ENCODE measurements at regions not wholly inside any gene's neighbourhood (a gene's known extent, or its start where the extent isn't known, plus 50 kb on each side); places are given as distances from the start of the nearest gene placed in this dataset.
A peak's percentile ranks its signal among the peaks of the same experiment; 100 is the strongest.

DNA sequence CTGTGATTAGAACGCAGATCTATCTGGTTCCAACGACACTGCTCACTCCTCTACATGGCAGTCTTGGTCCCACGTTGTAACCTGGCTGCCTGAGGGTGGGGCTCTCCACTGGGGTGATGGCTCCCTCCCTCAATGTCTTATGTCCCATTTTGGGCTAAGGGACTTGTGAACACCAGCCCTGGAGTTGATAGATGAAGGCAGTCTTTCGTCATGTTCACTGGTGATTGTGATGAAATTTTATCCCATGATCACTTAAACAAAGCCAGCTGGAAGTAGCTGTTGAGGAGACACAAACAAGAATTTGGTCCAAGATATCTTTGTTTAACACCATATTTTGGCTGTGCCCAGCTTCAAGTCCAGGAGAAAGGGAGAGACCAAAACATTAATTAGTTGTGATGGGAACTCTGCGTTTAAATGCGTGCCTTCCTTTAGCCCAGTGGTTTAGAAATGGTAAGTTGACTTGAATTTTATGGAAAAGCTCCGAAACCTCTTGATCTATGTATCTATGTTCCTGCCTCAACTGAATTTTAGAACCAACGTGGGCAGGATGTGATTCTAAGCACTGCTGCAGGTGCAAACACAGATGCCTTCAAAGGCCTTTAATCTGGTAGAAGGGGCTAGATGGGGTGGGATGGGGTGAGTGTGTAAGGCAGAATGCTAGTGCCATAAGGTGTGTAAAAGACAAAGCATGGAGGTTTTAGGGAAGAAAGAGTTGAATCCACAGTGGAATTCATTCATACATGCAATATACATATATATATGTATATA lies 186.8 kb upstream of the IRX3 start:
- H4K20me1 ChIP-seq = no peaks in the 10 kb centered on the region
- TF ChIP-seq Cebpa-rat (IDR thresholded peaks at IDR 0.05) = no peak
- peaks cover 11 to 23% (median 16%) of the 10 kb centered on the region in 11 experiments for H3K9me3 ChIP-seq (replicated peaks in 1 of 11)
- no peak overlapping the region for H3K4me3 ChIP-seq
- H3K4me1 ChIP-seq = peaks cover 0 to 10% (median 0%) of the 10 kb centered on the region in 10 experiments; a peak in 3 of 20 replicates
- H3K4me2 ChIP-seq = no peak overlapping the region
- H3K27ac ChIP-seq = no peak overlapping the region
- no peak overlapping the region for H3K9ac ChIP-seq
- H3K36me3 ChIP-seq = no peaks in the 10 kb centered on the region
- no peaks in the 10 kb centered on the region for H3K27me3 ChIP-seq

DNA sequence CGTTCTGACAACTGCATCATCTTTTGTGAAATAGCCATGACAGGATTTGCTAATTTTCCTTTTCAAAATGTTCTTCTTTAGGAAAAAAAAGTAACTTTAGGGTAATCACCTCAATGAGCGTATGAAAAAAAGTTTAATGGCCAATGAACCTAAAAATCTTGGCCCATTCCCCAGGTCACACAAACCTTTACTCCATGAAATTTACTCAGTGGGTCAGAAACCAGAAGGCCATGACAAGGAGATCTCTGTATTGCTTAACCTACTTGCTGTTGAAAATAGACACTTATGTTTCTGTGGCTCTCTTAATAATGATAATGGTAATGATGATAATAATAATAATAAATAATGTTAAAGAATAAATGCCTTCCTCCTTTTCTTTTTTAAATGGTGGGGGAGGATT lies 180.8 kb upstream of the IRX3 start:
- H4K20me1 ChIP-seq = no peaks in the 10 kb centered on the region
- no peaks in the 10 kb centered on the region for H3K36me3 ChIP-seq
- no peak overlapping the region for H3K27ac ChIP-seq
- H3K27me3 ChIP-seq = no peaks in the 10 kb centered on the region
- H3K9me3 ChIP-seq (replicated peaks in 1 of 11) = peaks cover 32 to 41% (median 39%) of the 10 kb centered on the region in 11 experiments
- no peak for TF ChIP-seq Cebpa-rat (IDR thresholded peaks at IDR 0.05)
- H3K4me3 ChIP-seq = no peak overlapping the region
- no peak overlapping the region for H3K4me2 ChIP-seq
- no peak overlapping the region for H3K9ac ChIP-seq
- H3K4me1 ChIP-seq = no peaks in the 10 kb centered on the region

DNA sequence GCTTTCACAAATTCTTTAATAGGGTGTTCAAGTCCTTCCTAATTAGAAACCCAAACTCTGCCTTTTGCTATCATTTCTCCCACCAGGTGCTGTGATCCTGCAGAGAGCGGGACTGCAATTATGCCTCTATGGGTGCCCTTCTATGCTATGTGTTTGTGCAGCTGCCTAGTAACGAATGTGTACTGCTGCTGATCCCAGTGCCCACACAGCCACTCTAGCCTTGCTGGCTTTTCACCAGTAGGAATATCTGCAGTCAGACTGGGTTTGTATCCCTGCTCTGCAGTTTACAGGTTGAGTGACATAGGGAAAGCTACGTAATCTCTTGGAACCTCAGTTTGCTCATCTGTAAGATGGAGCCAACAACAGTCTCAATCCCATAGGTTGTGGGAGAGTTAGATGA lies 179.6 kb upstream of the IRX3 start:
- no peaks in the 10 kb centered on the region for H4K20me1 ChIP-seq
- H3K27me3 ChIP-seq = no peaks in the 10 kb centered on the region
- TF ChIP-seq Cebpa-rat (IDR thresholded peaks at IDR 0.05) = no peak
- H3K4me2 ChIP-seq = no peak overlapping the region
- H3K27ac ChIP-seq = no peak overlapping the region
- no peaks in the 10 kb centered on the region for H3K36me3 ChIP-seq
- H3K4me1 ChIP-seq = peaks cover 0 to 6% (median 0%) of the 10 kb centered on the region in 10 experiments; a peak in 3 of 20 replicates
- no peak overlapping the region for H3K4me3 ChIP-seq
- H3K9me3 ChIP-seq (replicated peaks in 1 of 11) = peaks cover 36 to 47% (median 41%) of the 10 kb centered on the region in 11 experiments
- no peak overlapping the region for H3K9ac ChIP-seq

DNA sequence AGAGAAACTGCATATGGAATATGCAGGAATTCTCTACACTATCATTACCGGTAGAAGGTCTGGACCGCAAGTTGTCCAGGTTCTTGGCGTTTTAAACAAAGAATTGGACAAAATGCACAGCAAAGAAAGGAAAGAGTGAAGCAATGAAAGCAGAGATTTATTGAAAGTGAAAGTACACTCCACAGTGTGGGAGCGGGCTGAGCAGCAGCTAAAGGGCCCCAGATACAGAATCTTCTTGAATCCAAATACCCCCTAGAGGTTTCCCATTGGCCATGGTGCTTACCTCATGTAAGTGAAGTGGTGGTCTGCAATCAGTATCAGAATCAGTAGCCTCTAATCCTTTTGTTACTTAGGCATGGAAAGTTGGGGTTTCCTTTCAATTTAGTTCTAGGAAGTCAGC lies 178.5 kb upstream of the IRX3 start:
- no peak overlapping the region for H3K9ac ChIP-seq
- H3K4me3 ChIP-seq = no peak overlapping the region
- no peaks in the 10 kb centered on the region for H4K20me1 ChIP-seq
- TF ChIP-seq Cebpa-rat (IDR thresholded peaks at IDR 0.05) = no peak
- no peak overlapping the region for H3K27ac ChIP-seq
- H3K4me1 ChIP-seq = peaks cover 0 to 17% (median 10%) of the 10 kb centered on the region in 10 experiments; a peak in 18 of 20 replicates
- H3K36me3 ChIP-seq = no peaks in the 10 kb centered on the region
- no peak overlapping the region for H3K4me2 ChIP-seq
- H3K27me3 ChIP-seq = no peaks in the 10 kb centered on the region
- peaks cover 36 to 47% (median 41%) of the 10 kb centered on the region in 11 experiments for H3K9me3 ChIP-seq (replicated peaks in 1 of 11)

DNA sequence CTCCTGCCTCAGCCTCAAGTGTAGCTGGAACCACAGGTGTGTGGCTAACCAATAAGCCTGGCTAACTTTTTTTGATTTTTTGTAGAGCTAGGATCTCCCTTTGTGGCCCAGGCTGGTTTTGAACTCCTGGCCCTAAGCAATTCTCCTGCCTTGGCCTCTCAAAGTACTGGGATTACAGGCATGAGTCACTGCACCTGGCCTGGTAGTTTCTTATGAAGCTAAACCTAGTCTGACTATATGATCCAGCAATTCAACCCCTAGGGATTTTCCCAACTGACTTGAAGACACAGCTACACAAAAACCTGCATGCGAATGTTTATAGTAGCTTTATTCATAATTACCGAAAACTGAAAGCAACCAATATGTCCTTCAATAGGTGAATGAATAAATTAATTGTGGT lies 176.2 kb upstream of the IRX3 start:
- Histone ChIP-seq H3K9ac (no peak overlapping the region), H3K9me3 (replicated peaks in 1 of 11) (peaks cover 36 to 47% (median 41%) of the 10 kb centered on the region in 11 experiments), H3K36me3 (no peaks in the 10 kb centered on the region), H3K4me3 (no peak overlapping the region), H3K4me1 (peaks cover 0 to 24% (median 13%) of the 10 kb centered on the region in 10 experiments; a peak in 18 of 20 replicates), H3K27me3 (no peaks in the 10 kb centered on the region), H3K4me2 (no peak overlapping the region), H4K20me1 (no peaks in the 10 kb centered on the region), H3K27ac (no peak overlapping the region)
- TF ChIP-seq Cebpa-rat (IDR thresholded peaks at IDR 0.05) = no peak

DNA sequence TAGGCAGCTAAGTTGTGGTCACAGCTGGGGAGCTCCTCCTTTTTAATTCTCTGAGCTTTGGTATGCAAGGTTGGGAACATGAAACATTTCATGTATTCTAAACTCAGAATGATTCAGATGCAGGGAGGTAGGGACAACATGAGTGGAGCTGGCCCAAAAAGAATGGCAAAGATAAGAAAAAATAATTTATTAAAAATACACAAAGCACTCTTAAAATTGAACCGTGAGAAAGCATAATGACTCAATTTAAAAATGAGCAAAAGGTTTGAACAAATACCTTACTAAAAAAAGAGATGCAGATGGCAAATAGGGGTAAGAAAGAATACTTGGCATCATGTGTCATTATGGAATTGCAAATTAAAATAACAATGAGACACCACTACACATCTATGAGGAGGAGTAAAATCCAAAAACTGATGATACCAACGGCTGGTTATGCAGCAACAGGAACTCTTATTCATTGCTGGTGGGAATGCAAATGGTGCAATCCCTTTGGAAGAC lies 175.6 kb upstream of the IRX3 start:
- TF ChIP-seq Cebpa-rat (IDR thresholded peaks at IDR 0.05) = no peak
- H3K4me2 ChIP-seq = peak overlapping the region in 2 of 11 experiments; percentile 15 to 22; a peak in 1 of 22 replicates
- H3K9me3 ChIP-seq (replicated peaks in 1 of 11) = peaks cover 36 to 50% (median 41%) of the 10 kb centered on the region in 11 experiments
- no peaks in the 10 kb centered on the region for H3K36me3 ChIP-seq
- no peak overlapping the region for H3K9ac ChIP-seq
- no peaks in the 10 kb centered on the region for H3K27me3 ChIP-seq
- H3K4me3 ChIP-seq = no peak overlapping the region
- H4K20me1 ChIP-seq = no peaks in the 10 kb centered on the region
- peaks cover 0 to 30% (median 18%) of the 10 kb centered on the region in 10 experiments; a peak in 18 of 20 replicates for H3K4me1 ChIP-seq
- no peak overlapping the region for H3K27ac ChIP-seq

- Histone ChIP-seq H4K20me1 (no peaks in the 10 kb centered on the region), H3K27ac (no peak overlapping the region), H3K4me2 (peak overlapping the region in 10 of 11 experiments; percentile 13 to 57 (median 52); a peak in 17 of 22 replicates), H3K27me3 (no peaks in the 10 kb centered on the region), H3K4me1 (peaks cover 18 to 48% (median 36%) of the 10 kb centered on the region in 10 experiments), H3K36me3 (no peaks in the 10 kb centered on the region), H3K9me3 (replicated peaks in 1 of 11) (peaks cover 30 to 46% (median 32%) of the 10 kb centered on the region in 11 experiments), H3K4me3 (no peak overlapping the region), H3K9ac (no peak overlapping the region)
- no peak for TF ChIP-seq Cebpa-rat (IDR thresholded peaks at IDR 0.05)
These were observed 173.8 kb upstream of the IRX3 start for GRCh38 chr16:54460263-54460860.

GRCh38 chr16:54459509-54460262 lies 173.1 kb upstream of the IRX3 start:
- Histone ChIP-seq H3K27ac (no peak overlapping the region), H3K36me3 (no peaks in the 10 kb centered on the region), H3K27me3 (no peaks in the 10 kb centered on the region), H3K4me1 (peaks cover 25 to 55% (median 43%) of the 10 kb centered on the region in 10 experiments), H3K9me3 (replicated peaks in 1 of 11) (peaks cover 23 to 39% (median 25%) of the 10 kb centered on the region in 11 experiments), H3K4me3 (no peak overlapping the region), H4K20me1 (no peaks in the 10 kb centered on the region), H3K9ac (no peak overlapping the region), H3K4me2 (peak overlapping the region in 10 of 11 experiments; percentile 13 to 57 (median 52); a peak in 16 of 22 replicates)
- no peak for TF ChIP-seq Cebpa-rat (IDR thresholded peaks at IDR 0.05)

DNA sequence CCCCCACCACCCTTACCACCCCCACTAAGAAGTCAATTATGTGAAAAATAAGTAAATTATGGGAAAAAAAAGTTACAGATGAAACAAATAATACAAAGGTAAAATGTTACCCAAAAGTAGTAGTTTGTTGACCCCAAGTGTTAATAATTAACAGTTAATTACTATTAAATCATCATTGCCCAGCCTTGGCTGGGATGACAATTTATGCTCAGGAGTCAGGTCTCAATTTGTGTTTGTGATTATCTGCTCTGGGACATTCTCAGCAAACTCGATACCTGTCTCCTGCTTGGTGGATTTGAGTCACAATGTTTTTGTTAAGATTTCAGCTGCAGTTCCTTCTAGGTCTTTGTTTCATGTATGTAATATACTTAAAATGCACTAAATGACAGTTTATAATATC lies 172.3 kb upstream of the IRX3 start:
- Histone ChIP-seq H3K4me3 (no peak overlapping the region), H3K27me3 (no peaks in the 10 kb centered on the region), H3K4me2 (no peak overlapping the region), H4K20me1 (no peaks in the 10 kb centered on the region), H3K9me3 (replicated peaks in 1 of 11) (peaks cover 16 to 31% (median 18%) of the 10 kb centered on the region in 11 experiments), H3K4me1 (peaks cover 33 to 62% (median 50%) of the 10 kb centered on the region in 10 experiments), H3K36me3 (no peaks in the 10 kb centered on the region), H3K9ac (no peak overlapping the region), H3K27ac (no peak overlapping the region)
- TF ChIP-seq Cebpa-rat (IDR thresholded peaks at IDR 0.05) = no peak
